ENCODE measurements at regions not wholly inside any gene's neighbourhood (a gene's known extent, or its start where the extent isn't known, plus 50 kb on each side); places are given as distances from the start of the nearest gene placed in this dataset.

DNA sequence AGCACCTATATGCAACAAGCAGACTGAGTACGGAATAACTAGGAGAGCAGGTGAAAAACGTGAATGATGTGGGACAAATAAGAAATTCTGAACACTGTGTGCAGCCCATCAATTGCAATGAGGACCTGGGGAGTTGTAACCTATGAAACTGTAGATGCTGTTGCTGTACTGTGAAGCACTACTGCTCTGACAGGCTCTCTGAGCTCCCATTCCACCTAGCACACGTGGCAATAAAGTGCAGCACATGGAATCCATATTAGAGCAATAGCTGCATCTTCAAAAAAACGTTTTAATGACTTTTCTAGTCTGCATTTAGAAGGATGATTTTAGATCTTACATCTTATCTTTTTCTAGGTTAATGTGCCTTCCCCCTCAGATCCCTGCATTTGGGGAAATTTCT is 748.7 kb upstream of the GOLIM4 start:
- TF ChIP-seq CTCF (conservative IDR thresholded peaks at IDR 0.05), result no peak
- no peak for TF ChIP-seq EZH2 (IDR thresholded peaks at IDR 0.05; ENCODE audit: low read depth)

Data from PC-9 (cell line).